GM23338 (cell line): ENCODE measurements at regions not wholly inside any gene's neighbourhood (a gene's known extent, or its start where the extent isn't known, plus 50 kb on each side); places are given as distances from the start of the nearest gene placed in this dataset.
A peak's percentile ranks its signal among the peaks of the same experiment; 100 is the strongest.
"Not testable (repeated sequence)": the region's sequence is repeated elsewhere in the genome, so short reads cannot be mapped to it uniquely, and the experiment has no call there.

ENCODE experiments used
- ATAC-seq: fragments of 200-7000 bp; cut with Tn5 transposase; 3 replicates; pipeline ENCODE4 v1.9.1; 2020
- DNase-seq: peaks from one replicate; pipeline ENCODE4 v3.0.0-alpha.2; 2015; ENCODE audit warnings: low spot score
- H2AFZ ChIP-seq: fragments of 200-600 bp; sonication (generic); 2 replicates; pipeline ENCODE4 v1.8.0; 2016; ENCODE audit warnings: antibody characterized with exemption, mild to moderate bottlenecking, moderate library complexity
- H3F3A ChIP-seq: fragments of 200-600 bp; sonication (generic); replicated peaks from 2 replicates; pipeline ENCODE4 v1.8.0; 2017; ENCODE audit warnings: antibody characterized with exemption, mixed run types, low read depth
- H3K27ac ChIP-seq: fragments of 200-600 bp; sonication (generic); 2 replicates; pipeline ENCODE4 v1.6.1; 2016; ENCODE audit warnings: low read depth
- H3K27me3 ChIP-seq: fragments of 200-600 bp; sonication (generic); 2 replicates; pipeline ENCODE4 v1.8.0; 2016; ENCODE audit warnings: mild to moderate bottlenecking, mixed run types, moderate library complexity; ENCODE audit not compliant: insufficient read depth
- H3K36me3 ChIP-seq: fragments of 200-600 bp; sonication (generic); 2 replicates; pipeline ENCODE4 v1.8.0; 2016; ENCODE audit warnings: mild to moderate bottlenecking; ENCODE audit not compliant: insufficient read depth
- H3K4me1 ChIP-seq: fragments of 200-600 bp; sonication (generic); 2 replicates; pipeline ENCODE4 v1.8.0; 2016; ENCODE audit warnings: mild to moderate bottlenecking, moderate library complexity; ENCODE audit not compliant: insufficient read depth
- H3K4me2 ChIP-seq: fragments of 200-600 bp; sonication (generic); 2 replicates; pipeline ENCODE4 v1.7.1; 2017; ENCODE audit warnings: mixed run types
- H3K4me3 ChIP-seq: fragments of 200-600 bp; sonication (generic); 2 replicates; pipeline ENCODE4 v1.6.1; 2016; ENCODE audit warnings: mixed run types
- H3K79me2 ChIP-seq: fragments of 200-600 bp; sonication (generic); replicated peaks from 2 replicates; pipeline ENCODE4 v1.8.0; 2017; ENCODE audit warnings: mild to moderate bottlenecking; ENCODE audit not compliant: insufficient read depth
- H3K9me2 ChIP-seq: fragments of 200-600 bp; sonication (generic); 2 replicates; pipeline ENCODE4 v1.8.0; 2017; ENCODE audit not compliant: insufficient read depth
- H4K20me1 ChIP-seq: fragments of 200-600 bp; sonication (generic); replicated peaks from 2 replicates; pipeline ENCODE4 v1.8.0; 2017; ENCODE audit warnings: mild to moderate bottlenecking; ENCODE audit not compliant: insufficient read depth
- H3K27ac Mint-ChIP-seq: 2 replicates; pipeline ENCODE4 v1.8.0; 2020; ENCODE audit warnings: inconsistent platforms, mild to moderate bottlenecking, moderate library complexity, mixed read lengths
- H3K27me3 Mint-ChIP-seq: 3 replicates; pipeline ENCODE4 v1.8.0; 2022; ENCODE audit warnings: low read depth, mild to moderate bottlenecking, moderate library complexity, mixed read lengths, inconsistent platforms; ENCODE audit not compliant: insufficient read depth, poor library complexity
- H3K36me3 Mint-ChIP-seq: 3 replicates; pipeline ENCODE4 v1.8.0; 2021; ENCODE audit warnings: low read depth, mild to moderate bottlenecking, inconsistent platforms, moderate library complexity, mixed read lengths
- H3K4me1 Mint-ChIP-seq: 3 replicates; pipeline ENCODE4 v1.8.0; 2020; ENCODE audit warnings: mild to moderate bottlenecking, inconsistent platforms, mixed read lengths
- H3K4me3 Mint-ChIP-seq: 3 replicates; pipeline ENCODE4 v1.8.0; 2021; ENCODE audit warnings: moderate library complexity, mild to moderate bottlenecking, inconsistent platforms, mixed read lengths
- H3K9me3 Mint-ChIP-seq: 3 replicates; pipeline ENCODE4 v1.8.0; 2020; ENCODE audit warnings: moderate library complexity, mild to moderate bottlenecking, inconsistent platforms, mixed read lengths
- CTCF ChIP-seq, 2 experiments: fragments of 200-600 bp in 1 of 2; sonication (generic) in 1 of 2; conservative IDR thresholded peaks; 2 replicates each; pipeline versions ENCODE4 v1.5.1 to v1.6.1; 2016 to 2017; ENCODE audit warnings: antibody characterized with exemption in 2 of 2, low read depth in 2 of 2, mild to moderate bottlenecking in 2 of 2, moderate library complexity in 1 of 2
- EZH2 ChIP-seq: fragments of 200-600 bp; sonication (generic); IDR thresholded peaks from one replicate; pipeline ENCODE4 v1.8.0; 2017; ENCODE audit warnings: antibody characterized with exemption, mild to moderate bottlenecking, low read depth; ENCODE audit not compliant: unreplicated experiment
- EZH2phosphoT487 ChIP-seq: fragments of 200-600 bp; sonication (generic); IDR thresholded peaks from one replicate; pipeline ENCODE4 v1.8.1; 2018; ENCODE audit warnings: antibody characterized with exemption; ENCODE audit not compliant: unreplicated experiment
- JUNB ChIP-seq: IDR thresholded peaks from one replicate; pipeline ENCODE4 v1.6.1; 2016; ENCODE audit warnings: antibody characterized with exemption; ENCODE audit not compliant: unreplicated experiment
- NANOG ChIP-seq: IDR thresholded peaks from 2 replicates; pipeline ENCODE4 v1.6.1; 2016; ENCODE audit warnings: antibody characterized with exemption, borderline replicate concordance
- POLR2AphosphoS5 ChIP-seq: IDR thresholded peaks from 2 replicates; pipeline ENCODE4 v1.6.1; 2016; ENCODE audit warnings: antibody characterized with exemption, low read depth
- REST ChIP-seq: IDR thresholded peaks from one replicate; pipeline ENCODE4 v1.6.1; 2018; ENCODE audit warnings: antibody characterized with exemption; ENCODE audit not compliant: unreplicated experiment
- STAT1 ChIP-seq: IDR thresholded peaks from one replicate; pipeline ENCODE4 v1.6.1; 2016; ENCODE audit warnings: antibody characterized with exemption; ENCODE audit not compliant: unreplicated experiment
- ZNF331 ChIP-seq: fragments of 250-450 bp; sonication (Bioruptor Pico); IDR thresholded peaks from 2 replicates; pipeline ENCODE4 v1.5.0; 2020; ENCODE audit warnings: low read depth, mild to moderate bottlenecking, moderate library complexity

DNA sequence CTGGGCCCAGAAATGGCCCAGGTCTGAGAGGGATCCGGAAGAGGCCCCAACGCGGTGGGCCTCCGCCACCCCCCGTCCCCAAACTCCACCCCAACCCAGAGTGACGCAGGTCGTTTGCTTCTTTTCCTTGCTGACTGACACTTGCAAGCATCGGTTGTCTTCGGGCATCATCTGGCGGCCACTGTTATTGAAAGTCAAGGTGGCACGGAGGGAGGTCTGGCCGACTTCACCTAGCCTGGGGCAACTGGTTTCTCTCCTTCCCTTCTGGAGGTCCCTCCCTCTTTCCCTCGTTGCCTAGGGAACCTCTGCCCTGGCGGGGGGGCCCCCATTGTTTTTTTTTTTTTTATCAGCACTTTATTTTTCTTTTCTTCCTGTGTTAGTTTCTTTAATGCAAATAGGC lies 241.8 kb downstream of the ALG10 start (continued):
- TF ChIP-seq STAT1 (no peak), ZNF331 (no peak), EZH2 (no peak), CTCF (conservative IDR thresholded peaks at IDR 0.05; ENCODE audit: low read depth in 2 of 2) (no peak), REST (no peak), JUNB (no peak), NANOG (no peak)

GRCh38 chr12:34273703-34274102 lies 251.4 kb downstream of the ALG10 start:
- H3K4me1 Mint-ChIP-seq, H3K4me3 Mint-ChIP-seq: not testable (repeated sequence)

DNA sequence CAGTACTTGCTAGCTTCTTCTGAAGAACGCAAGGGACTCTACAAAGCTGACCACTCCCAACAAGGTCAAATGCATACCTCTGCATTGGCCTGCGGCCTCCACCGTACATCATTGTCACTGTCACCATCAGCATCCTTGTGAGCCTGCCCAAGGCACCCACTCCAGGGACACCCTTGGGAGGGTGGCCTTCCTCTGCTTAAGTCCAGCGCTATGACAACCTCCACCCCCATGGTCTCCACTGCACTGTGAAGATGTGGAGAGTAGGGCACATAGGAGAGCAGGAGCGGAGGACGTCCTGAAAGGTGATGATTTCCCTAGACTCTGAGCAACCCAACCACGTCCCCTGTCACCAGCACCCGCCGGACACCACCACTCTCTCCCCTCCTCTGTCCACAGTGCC lies 252.8 kb downstream of the ALG10 start:
- Histone ChIP-seq H2AFZ (no peak overlapping the region), H3K79me2 (no peaks in the 10 kb centered on the region), H3F3A (no peaks in the 10 kb centered on the region), H3K27ac (no peak overlapping the region), H3K36me3 (no peaks in the 10 kb centered on the region; the same call in 1 of the 2 replicates), H3K27me3 (no peaks in the 10 kb centered on the region), H3K4me2 (no peak overlapping the region), H3K4me1 (no peaks in the 10 kb centered on the region), H4K20me1 (no peaks in the 10 kb centered on the region), H3K9me2 (0 out of 2 replicates have a peak, but pooled peaks cover 5% of the 10 kb centered on the region), H3K4me3 (no peak overlapping the region)
- Mint-ChIP-seq H3K27ac (no peak overlapping the region), H3K4me3 (no peak overlapping the region), H3K9me3 (no peaks in the 10 kb centered on the region; the same call in 1 of the 3 replicates), H3K36me3 (peaks cover 31% of the 10 kb centered on the region), H3K27me3 (peaks cover 3% of the 10 kb centered on the region), H3K4me1 (no peaks in the 10 kb centered on the region)
- DNase-seq (no peak), ATAC-seq (no peak)
- no peak for TF ChIP-seq EZH2
- TF ChIP-seq JUNB, result no peak
- no peak for TF ChIP-seq EZH2phosphoT487
- TF ChIP-seq POLR2AphosphoS5, result no peak
- TF ChIP-seq REST, result no peak

More at GRCh38 chr12:34273703-34274102, 251.4 kb downstream of the ALG10 start:
- H3F3A ChIP-seq, H3K4me1 ChIP-seq, H3K9me2 ChIP-seq, H3K79me2 ChIP-seq, H3K27ac Mint-ChIP-seq, H2AFZ ChIP-seq, H3K36me3 ChIP-seq, H3K27me3 Mint-ChIP-seq, H3K27me3 ChIP-seq, H3K4me3 ChIP-seq, H4K20me1 ChIP-seq, ATAC-seq, H3K9me3 Mint-ChIP-seq, H3K4me2 ChIP-seq: not testable (repeated sequence)
- peak overlapping the region; percentile 97 for H3K27ac ChIP-seq
- TF ChIP-seq NANOG, result peak; percentile 74
- peaks cover 31% of the 10 kb centered on the region for H3K36me3 Mint-ChIP-seq
- DNase-seq, result peak; percentile 20
